ENCODE measurements at regions not wholly inside any gene's neighbourhood (a gene's known extent, or its start where the extent isn't known, plus 50 kb on each side); places are given as distances from the start of the nearest gene placed in this dataset.

- Mint-ChIP-seq H3K4me1 (ENCODE audit: insufficient read depth, unreplicated experiment) (peaks cover 7% of the 10 kb centered on the region), H3K36me3 (ENCODE audit: insufficient read depth, unreplicated experiment) (no peaks in the 10 kb centered on the region), H3K4me3 (ENCODE audit: unreplicated experiment) (no peak overlapping the region), H3K27ac (ENCODE audit: low read depth, unreplicated experiment) (peak overlapping the region; percentile 21), H3K9me3 (ENCODE audit: unreplicated experiment) (no peaks in the 10 kb centered on the region), H3K27me3 (ENCODE audit: insufficient read depth, unreplicated experiment) (no peaks in the 10 kb centered on the region)
- intact Hi-C loops (cut with micrococcal nuclease): no loop called here
- ChIA-PET CTCF (no interaction called here), POLR2A (no interaction called here)
- DNase-seq (ENCODE audit: unreplicated experiment): no peak
- no TSS peak for BruUV-seq (replicated peaks)
- TF ChIP-seq, protein P1, sequence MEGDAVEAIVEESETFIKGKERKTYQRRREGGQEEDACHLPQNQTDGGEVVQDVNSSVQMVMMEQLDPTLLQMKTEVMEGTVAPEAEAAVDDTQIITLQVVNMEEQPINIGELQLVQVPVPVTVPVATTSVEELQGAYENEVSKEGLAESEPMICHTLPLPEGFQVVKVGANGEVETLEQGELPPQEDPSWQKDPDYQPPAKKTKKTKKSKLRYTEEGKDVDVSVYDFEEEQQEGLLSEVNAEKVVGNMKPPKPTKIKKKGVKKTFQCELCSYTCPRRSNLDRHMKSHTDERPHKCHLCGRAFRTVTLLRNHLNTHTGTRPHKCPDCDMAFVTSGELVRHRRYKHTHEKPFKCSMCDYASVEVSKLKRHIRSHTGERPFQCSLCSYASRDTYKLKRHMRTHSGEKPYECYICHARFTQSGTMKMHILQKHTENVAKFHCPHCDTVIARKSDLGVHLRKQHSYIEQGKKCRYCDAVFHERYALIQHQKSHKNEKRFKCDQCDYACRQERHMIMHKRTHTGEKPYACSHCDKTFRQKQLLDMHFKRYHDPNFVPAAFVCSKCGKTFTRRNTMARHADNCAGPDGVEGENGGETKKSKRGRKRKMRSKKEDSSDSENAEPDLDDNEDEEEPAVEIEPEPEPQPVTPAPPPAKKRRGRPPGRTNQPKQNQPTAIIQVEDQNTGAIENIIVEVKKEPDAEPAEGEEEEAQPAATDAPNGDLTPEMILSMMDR (IDR thresholded peaks at IDR 0.05; ENCODE audit: unreplicated experiment): no peak
Measured at GRCh38 chr2:187815113-187815512, 260.9 kb upstream of the TFPI start.

DNA sequence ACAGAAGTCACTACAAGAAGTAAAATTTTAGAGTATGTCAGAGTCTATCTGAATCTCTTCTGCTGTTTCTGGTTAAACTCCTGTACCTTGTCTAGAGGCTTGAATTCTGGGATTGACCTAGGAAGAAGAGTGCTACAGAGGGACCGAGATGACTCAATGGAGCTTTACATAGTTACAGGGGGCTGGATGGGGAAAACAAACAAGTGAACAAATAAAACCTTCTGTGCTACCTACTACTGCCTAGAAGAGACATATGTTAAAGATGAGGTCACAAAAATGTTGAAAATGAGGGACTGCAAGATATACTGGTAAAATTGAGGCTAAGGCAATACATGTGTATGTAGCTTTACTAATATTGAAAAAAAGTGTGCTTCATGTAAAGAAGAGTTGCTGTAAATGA is 265.4 kb upstream of the TFPI start:
- Mint-ChIP-seq H3K4me3 (ENCODE audit: unreplicated experiment) (no peak overlapping the region), H3K36me3 (ENCODE audit: insufficient read depth, unreplicated experiment) (no peaks in the 10 kb centered on the region), H3K27me3 (ENCODE audit: insufficient read depth, unreplicated experiment) (no peaks in the 10 kb centered on the region), H3K4me1 (ENCODE audit: insufficient read depth, unreplicated experiment) (peaks cover 4% of the 10 kb centered on the region), H3K27ac (ENCODE audit: low read depth, unreplicated experiment) (no peak overlapping the region), H3K9me3 (ENCODE audit: unreplicated experiment) (no peaks in the 10 kb centered on the region)
- BruUV-seq (replicated peaks): no TSS peak
- ChIA-PET CTCF (no interaction called here), POLR2A (no interaction called here)
- intact Hi-C loops (cut with micrococcal nuclease): no loop called here
- TF ChIP-seq, protein P1 (IDR thresholded peaks at IDR 0.05; ENCODE audit: unreplicated experiment): no peak
- DNase-seq (ENCODE audit: unreplicated experiment): no peak

DNA sequence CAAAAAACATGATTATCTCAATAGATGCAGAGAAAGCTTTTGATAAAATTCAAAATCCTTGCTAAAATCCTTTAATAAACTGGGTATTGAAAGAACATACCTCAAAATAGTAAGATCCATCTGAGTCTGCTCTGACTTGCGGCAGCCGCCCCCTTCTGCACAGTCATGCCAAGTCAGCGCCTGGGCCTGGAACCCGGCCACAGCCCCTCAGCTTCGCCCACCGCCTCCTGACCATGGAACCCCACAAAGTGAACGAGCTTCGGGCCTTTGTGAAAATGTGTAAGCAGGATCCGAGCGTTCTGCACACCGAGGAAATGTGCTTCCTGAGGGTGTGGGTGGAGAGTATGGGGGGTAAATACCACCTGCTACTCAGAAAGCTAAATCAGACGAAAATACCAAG is 270.9 kb upstream of the TFPI start:
- Mint-ChIP-seq H3K27ac (ENCODE audit: low read depth, unreplicated experiment) (no peak overlapping the region), H3K9me3 (ENCODE audit: unreplicated experiment) (no peaks in the 10 kb centered on the region), H3K4me1 (ENCODE audit: insufficient read depth, unreplicated experiment) (peaks cover 6% of the 10 kb centered on the region), H3K4me3 (ENCODE audit: unreplicated experiment) (no peak overlapping the region), H3K27me3 (ENCODE audit: insufficient read depth, unreplicated experiment) (no peaks in the 10 kb centered on the region), H3K36me3 (ENCODE audit: insufficient read depth, unreplicated experiment) (no peaks in the 10 kb centered on the region)
- intact Hi-C loops (cut with micrococcal nuclease): no loop called here
- POLR2A ChIA-PET: no interaction called here
- TF ChIP-seq, protein P1 (IDR thresholded peaks at IDR 0.05; ENCODE audit: unreplicated experiment): no peak
- no peak for DNase-seq (ENCODE audit: unreplicated experiment)
- BruUV-seq (replicated peaks): no TSS peak
- CTCF ChIA-PET: interaction anchor here (0.7 to 1.0 kb wide), 2 partner anchors 13 to 20 kb away, joined by 3 to 4 read pairs; no protein-coding TSS in a partner anchor

DNA sequence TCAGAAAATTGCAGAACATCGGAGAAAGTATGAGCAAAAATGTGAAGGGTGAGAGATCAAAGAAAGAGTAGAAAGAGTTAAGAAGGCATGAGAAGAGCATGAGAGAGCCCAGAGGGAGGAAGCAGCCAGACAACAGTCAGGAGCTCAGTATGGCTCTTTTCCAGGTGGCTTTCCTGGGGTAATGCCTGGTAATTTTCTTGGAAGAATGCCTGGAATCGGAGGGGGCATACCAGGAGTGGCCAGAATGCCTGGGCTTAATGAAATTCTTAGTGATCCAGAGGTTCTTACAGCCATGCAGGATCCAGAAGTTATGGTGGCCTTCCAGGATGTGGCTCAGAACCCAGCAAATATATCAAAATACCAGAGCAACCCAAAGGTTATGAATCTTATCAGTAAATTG is 271.8 kb upstream of the TFPI start:
- POLR2A ChIA-PET: no interaction called here
- TF ChIP-seq, protein P1 (IDR thresholded peaks at IDR 0.05; ENCODE audit: unreplicated experiment): no peak
- CTCF ChIA-PET: interaction anchor here (0.7 kb wide), 1 partner anchor 19 kb away, joined by 3 read pairs; no protein-coding TSS in a partner anchor

More for the DNA sequence above, 271.8 kb upstream of the TFPI start:
- no peaks in the 10 kb centered on the region for H3K27me3 Mint-ChIP-seq (ENCODE audit: insufficient read depth, unreplicated experiment)
- no peak overlapping the region for H3K4me3 Mint-ChIP-seq (ENCODE audit: unreplicated experiment)
- no peaks in the 10 kb centered on the region for H3K9me3 Mint-ChIP-seq (ENCODE audit: unreplicated experiment)
- no TSS peak for BruUV-seq (replicated peaks)
- peak; percentile 39 for DNase-seq (ENCODE audit: unreplicated experiment)
- intact Hi-C loops (cut with micrococcal nuclease): no loop called here
- no peaks in the 10 kb centered on the region for H3K36me3 Mint-ChIP-seq (ENCODE audit: insufficient read depth, unreplicated experiment)
- H3K27ac Mint-ChIP-seq (ENCODE audit: low read depth, unreplicated experiment): peak overlapping the region; percentile 20
- H3K4me1 Mint-ChIP-seq (ENCODE audit: insufficient read depth, unreplicated experiment): peaks cover 6% of the 10 kb centered on the region

Measured in MCF 10A (cell line).